ENCODE measurements at regions not wholly inside any gene's neighbourhood (a gene's known extent, or its start where the extent isn't known, plus 50 kb on each side); places are given as distances from the start of the nearest gene placed in this dataset.

GRCh38 chr1:224486801-224487583 is 52.4 kb upstream of the WDR26 start:
- TF ChIP-seq CTCF (IDR thresholded peaks at IDR 0.05) = no peak
- no peak for TF ChIP-seq POLR2A (IDR thresholded peaks at IDR 0.05)
- no peak for TF ChIP-seq EP300 (IDR thresholded peaks at IDR 0.05)
- no peaks in the 10 kb centered on the region for H3K9me3 ChIP-seq
- H3K27me3 ChIP-seq = no peaks in the 10 kb centered on the region
- no peak overlapping the region for H3K27ac ChIP-seq
- H3K36me3 ChIP-seq = no peaks in the 10 kb centered on the region
- H3K4me3 ChIP-seq = no peak overlapping the region
- DNase-seq (ENCODE audit: low spot score in 2 of 2) = no peak
- 70 to 77% methylated on average over 6 of the region's 6 CpGs for WGBS, 2 donors
- no peaks in the 10 kb centered on the region for H3K4me1 ChIP-seq

- Histone ChIP-seq H3K27me3 (no peaks in the 10 kb centered on the region), H3K4me1 (no peaks in the 10 kb centered on the region), H3K4me3 (no peak overlapping the region), H3K36me3 (no peaks in the 10 kb centered on the region), H3K27ac (no peak overlapping the region), H3K9me3 (no peaks in the 10 kb centered on the region)
- TF ChIP-seq EP300 (IDR thresholded peaks at IDR 0.05) = no peak
- no peak for TF ChIP-seq CTCF (IDR thresholded peaks at IDR 0.05)
- TF ChIP-seq POLR2A (IDR thresholded peaks at IDR 0.05) = no peak
- 96 to 98% methylated on average over 2 of the region's 2 CpGs for WGBS, 2 donors
- no peak for DNase-seq (ENCODE audit: low spot score in 2 of 2)
Observed at GRCh38 chr1:224488806-224489499, 54.4 kb upstream of the WDR26 start.

- Histone ChIP-seq H3K27ac (no peak overlapping the region), H3K9me3 (no peaks in the 10 kb centered on the region), H3K4me3 (no peak overlapping the region), H3K27me3 (no peaks in the 10 kb centered on the region), H3K4me1 (no peaks in the 10 kb centered on the region), H3K36me3 (no peaks in the 10 kb centered on the region)
- DNase-seq (ENCODE audit: low spot score in 2 of 2) = no peak
- TF ChIP-seq POLR2A (IDR thresholded peaks at IDR 0.05) = no peak
- no peak for TF ChIP-seq CTCF (IDR thresholded peaks at IDR 0.05)
- no peak for TF ChIP-seq EP300 (IDR thresholded peaks at IDR 0.05)
- 69 to 82% methylated on average over 5 of the region's 5 CpGs for WGBS, 2 donors
Observed at GRCh38 chr1:224489534-224490365, 55.2 kb upstream of the WDR26 start.

- no peaks in the 10 kb centered on the region for H3K4me1 ChIP-seq
- no peak overlapping the region for H3K4me3 ChIP-seq
- no peaks in the 10 kb centered on the region for H3K27me3 ChIP-seq
- WGBS, 2 donors = 89 to 90% methylated on average over 7 of the region's 7 CpGs
- no peaks in the 10 kb centered on the region for H3K36me3 ChIP-seq
- H3K27ac ChIP-seq = no peak overlapping the region
- H3K9me3 ChIP-seq = no peaks in the 10 kb centered on the region
- DNase-seq (ENCODE audit: low spot score in 2 of 2) = no peak
- TF ChIP-seq EP300 (IDR thresholded peaks at IDR 0.05) (no peak), CTCF (IDR thresholded peaks at IDR 0.05) (no peak)
Observed at GRCh38 chr1:224490549-224491537, 56.2 kb upstream of the WDR26 start.

Measured in tibial nerve (tissue), 4 donors.